Right ventricle myocardium superior (tissue), 1 donor: ENCODE measurements at regions not wholly inside any gene's neighbourhood (a gene's known extent, or its start where the extent isn't known, plus 50 kb on each side); places are given as distances from the start of the nearest gene placed in this dataset.
"Not testable (repeated sequence)": the region's sequence is repeated elsewhere in the genome, so short reads cannot be mapped to it uniquely, and the experiment has no call there.

Source experiments
- ATAC-seq: fragments of 200-7000 bp; cut with Tn5 transposase; one replicate; pipeline ENCODE4 v1.9.1; 2020; ENCODE audit warnings: mild to moderate bottlenecking; ENCODE audit not compliant: poor library complexity
- DNase-seq: peaks from one replicate; pipeline ENCODE4 v3.0.0-alpha.2; 2020
- intact Hi-C: fragments of 100-400 bp; cut with DNase I; formaldehyde crosslinking; loops from one replicate; pipeline ENCODE4 v1.11.2; 2022
- donor health status: DM: no; HTN: yes; CAD: no; lungs with severe emphysema.

GRCh38 chr5:87732875-87733768 is 320.4 kb upstream of the CCNH start:
- intact Hi-C loops, result no loop called here

GRCh38 chr5:87729781-87730180 is 317.1 kb upstream of the CCNH start:
- intact Hi-C loops, result no loop called here
- no peak for ATAC-seq
- no peak for DNase-seq

More at GRCh38 chr5:87732875-87733768, 320.4 kb upstream of the CCNH start:
- ATAC-seq, result no peak
- no peak for DNase-seq

- DNase-seq (no peak), ATAC-seq (no peak)
- intact Hi-C loops, result no loop called here
These were observed 309.6 kb upstream of the CCNH start for GRCh38 chr5:87722286-87722685.

GRCh38 chr5:87718224-87718925 is 305.6 kb upstream of the CCNH start:
- DNase-seq, ATAC-seq, intact Hi-C loops: not testable (repeated sequence)

GRCh38 chr5:87717761-87718160 is 305.0 kb upstream of the CCNH start:
- ATAC-seq (no peak), DNase-seq (no peak)
- intact Hi-C loops, result no loop called here

GRCh38 chr5:87705876-87706275 is 293.1 kb upstream of the CCNH start:
- no peak for DNase-seq
- no peak for ATAC-seq
- intact Hi-C loops, result no loop called here

GRCh38 chr5:87686975-87687374 is 274.2 kb upstream of the CCNH start:
- intact Hi-C loops, result no loop called here
- ATAC-seq, result no peak
- no peak for DNase-seq

- intact Hi-C loops, result no loop called here
- DNase-seq (no peak), ATAC-seq (no peak)
These were observed 273.3 kb upstream of the CCNH start for GRCh38 chr5:87686018-87686417.

- DNase-seq (no peak), ATAC-seq (no peak)
- intact Hi-C loops, result no loop called here
These were observed 261.5 kb upstream of the CCNH start for GRCh38 chr5:87674235-87674634.

GRCh38 chr5:87671146-87671545 is 258.4 kb upstream of the CCNH start:
- intact Hi-C loops, result no loop called here
- DNase-seq, result no peak
- no peak for ATAC-seq

GRCh38 chr5:87665166-87665565 is 252.4 kb upstream of the CCNH start:
- intact Hi-C loops, result no loop called here
- DNase-seq (no peak), ATAC-seq (no peak)

- DNase-seq (no peak), ATAC-seq (no peak)
- intact Hi-C loops, result no loop called here
These were observed 249.2 kb upstream of the CCNH start for GRCh38 chr5:87661784-87662566.

- intact Hi-C loops, result no loop called here
- ATAC-seq (no peak), DNase-seq (no peak)
These were observed 240.5 kb upstream of the CCNH start for GRCh38 chr5:87653242-87653641.

GRCh38 chr5:87650284-87650683 is 237.6 kb upstream of the CCNH start:
- no peak for ATAC-seq
- no peak for DNase-seq
- intact Hi-C loops, result no loop called here

GRCh38 chr5:87649455-87649854 is 236.7 kb upstream of the CCNH start:
- intact Hi-C loops, result no loop called here
- ATAC-seq, result no peak

GRCh38 chr5:87645224-87645623 is 232.5 kb upstream of the CCNH start:
- no peak for ATAC-seq
- DNase-seq, result no peak
- intact Hi-C loops, result no loop called here

More at GRCh38 chr5:87649455-87649854, 236.7 kb upstream of the CCNH start:
- DNase-seq, result no peak

- ATAC-seq (no peak), DNase-seq (no peak)
- intact Hi-C loops, result no loop called here
These were observed 228.2 kb upstream of the CCNH start for GRCh38 chr5:87640902-87641301.

GRCh38 chr5:87627363-87627762 is 214.6 kb upstream of the CCNH start:
- intact Hi-C loops, result no loop called here
- DNase-seq, result no peak
- ATAC-seq, result no peak

- intact Hi-C loops, result no loop called here
These were observed 195.7 kb upstream of the CCNH start for GRCh38 chr5:87608385-87608784.

More at GRCh38 chr5:87608385-87608784, 195.7 kb upstream of the CCNH start:
- no peak for ATAC-seq
- no peak for DNase-seq
